ENCODE measurements at regions not wholly inside any gene's neighbourhood (a gene's known extent, or its start where the extent isn't known, plus 50 kb on each side); places are given as distances from the start of the nearest gene placed in this dataset.

- H3K27me3 ChIP-seq (ENCODE audit: control insufficient read depth, insufficient read depth, low read length): no peaks in the 10 kb centered on the region
- no peaks in the 10 kb centered on the region for H3K36me3 ChIP-seq (ENCODE audit: control insufficient read depth, low read depth, low read length)
- H3K4me3 ChIP-seq (ENCODE audit: low read length): no peak overlapping the region
- H3K9me3 ChIP-seq (ENCODE audit: control insufficient read depth, low read depth, low read length): no peaks in the 10 kb centered on the region
- H3K27ac ChIP-seq (ENCODE audit: low read length): no peak overlapping the region
- H3K4me1 ChIP-seq (ENCODE audit: control insufficient read depth, low read depth, low read length): peaks cover 7% of the 10 kb centered on the region
- no peak overlapping the region for H3K9ac ChIP-seq (ENCODE audit: low read length)
Measured at GRCh38 chr1:82634266-82634665, 833.5 kb downstream of the ADGRL2 start.

GRCh38 chr1:82632155-82632554, 831.4 kb downstream of the ADGRL2 start:
- no peak overlapping the region for H3K27ac ChIP-seq (ENCODE audit: low read length)
- no peaks in the 10 kb centered on the region for H3K36me3 ChIP-seq (ENCODE audit: control insufficient read depth, low read depth, low read length)
- no peak overlapping the region for H3K4me3 ChIP-seq (ENCODE audit: low read length)

GRCh38 chr1:82628887-82629286, 828.2 kb downstream of the ADGRL2 start:
- H3K27ac ChIP-seq (ENCODE audit: low read length): no peak overlapping the region
- H3K36me3 ChIP-seq (ENCODE audit: control insufficient read depth, low read depth, low read length): no peaks in the 10 kb centered on the region
- H3K27me3 ChIP-seq (ENCODE audit: control insufficient read depth, insufficient read depth, low read length): no peaks in the 10 kb centered on the region
- H3K9me3 ChIP-seq (ENCODE audit: control insufficient read depth, low read depth, low read length): peaks cover 24% of the 10 kb centered on the region
- H3K9ac ChIP-seq (ENCODE audit: low read length): no peak overlapping the region
- no peak overlapping the region for H3K4me3 ChIP-seq (ENCODE audit: low read length)
- peaks cover 7% of the 10 kb centered on the region for H3K4me1 ChIP-seq (ENCODE audit: control insufficient read depth, low read depth, low read length)

More at GRCh38 chr1:82632155-82632554, 831.4 kb downstream of the ADGRL2 start:
- no peak overlapping the region for H3K9ac ChIP-seq (ENCODE audit: low read length)
- no peaks in the 10 kb centered on the region for H3K9me3 ChIP-seq (ENCODE audit: control insufficient read depth, low read depth, low read length)
- no peaks in the 10 kb centered on the region for H3K27me3 ChIP-seq (ENCODE audit: control insufficient read depth, insufficient read depth, low read length)
- H3K4me1 ChIP-seq (ENCODE audit: control insufficient read depth, low read depth, low read length): peaks cover 7% of the 10 kb centered on the region

GRCh38 chr1:82625537-82625936, 824.8 kb downstream of the ADGRL2 start:
- Histone ChIP-seq H3K9me3 (ENCODE audit: control insufficient read depth, low read depth, low read length) (peaks cover 26% of the 10 kb centered on the region), H3K4me3 (ENCODE audit: low read length) (no peak overlapping the region), H3K36me3 (ENCODE audit: control insufficient read depth, low read depth, low read length) (no peaks in the 10 kb centered on the region), H3K4me1 (ENCODE audit: control insufficient read depth, low read depth, low read length) (no peaks in the 10 kb centered on the region), H3K27ac (ENCODE audit: low read length) (no peak overlapping the region), H3K9ac (ENCODE audit: low read length) (no peak overlapping the region), H3K27me3 (ENCODE audit: control insufficient read depth, insufficient read depth, low read length) (no peaks in the 10 kb centered on the region)

GRCh38 chr1:82621076-82621475, 820.3 kb downstream of the ADGRL2 start:
- Histone ChIP-seq H3K4me3 (ENCODE audit: low read length) (no peak overlapping the region), H3K36me3 (ENCODE audit: control insufficient read depth, low read depth, low read length) (no peaks in the 10 kb centered on the region), H3K9me3 (ENCODE audit: control insufficient read depth, low read depth, low read length) (peaks cover 21% of the 10 kb centered on the region), H3K4me1 (ENCODE audit: control insufficient read depth, low read depth, low read length) (no peaks in the 10 kb centered on the region), H3K9ac (ENCODE audit: low read length) (no peak overlapping the region), H3K27me3 (ENCODE audit: control insufficient read depth, insufficient read depth, low read length) (no peaks in the 10 kb centered on the region), H3K27ac (ENCODE audit: low read length) (no peak overlapping the region)

- H3K9ac ChIP-seq (ENCODE audit: low read length): no peak overlapping the region
- no peaks in the 10 kb centered on the region for H3K36me3 ChIP-seq (ENCODE audit: control insufficient read depth, low read depth, low read length)
- no peaks in the 10 kb centered on the region for H3K9me3 ChIP-seq (ENCODE audit: control insufficient read depth, low read depth, low read length)
Measured at GRCh38 chr1:82614090-82614489, 813.4 kb downstream of the ADGRL2 start.

GRCh38 chr1:82612986-82613385, 812.3 kb downstream of the ADGRL2 start:
- no peaks in the 10 kb centered on the region for H3K36me3 ChIP-seq (ENCODE audit: control insufficient read depth, low read depth, low read length)

More at GRCh38 chr1:82614090-82614489, 813.4 kb downstream of the ADGRL2 start:
- Histone ChIP-seq H3K27ac (ENCODE audit: low read length) (no peak overlapping the region), H3K4me3 (ENCODE audit: low read length) (no peak overlapping the region), H3K27me3 (ENCODE audit: control insufficient read depth, insufficient read depth, low read length) (no peaks in the 10 kb centered on the region), H3K4me1 (ENCODE audit: control insufficient read depth, low read depth, low read length) (no peaks in the 10 kb centered on the region)

GRCh38 chr1:82606546-82606945, 805.8 kb downstream of the ADGRL2 start:
- no peaks in the 10 kb centered on the region for H3K4me1 ChIP-seq (ENCODE audit: control insufficient read depth, low read depth, low read length)
- H3K36me3 ChIP-seq (ENCODE audit: control insufficient read depth, low read depth, low read length): no peaks in the 10 kb centered on the region
- H3K4me3 ChIP-seq (ENCODE audit: low read length): no peak overlapping the region
- H3K9ac ChIP-seq (ENCODE audit: low read length): no peak overlapping the region
- no peaks in the 10 kb centered on the region for H3K9me3 ChIP-seq (ENCODE audit: control insufficient read depth, low read depth, low read length)
- H3K27me3 ChIP-seq (ENCODE audit: control insufficient read depth, insufficient read depth, low read length): no peaks in the 10 kb centered on the region
- H3K27ac ChIP-seq (ENCODE audit: low read length): no peak overlapping the region

More at GRCh38 chr1:82612986-82613385, 812.3 kb downstream of the ADGRL2 start:
- Histone ChIP-seq H3K4me3 (ENCODE audit: low read length) (no peak overlapping the region), H3K9ac (ENCODE audit: low read length) (no peak overlapping the region), H3K4me1 (ENCODE audit: control insufficient read depth, low read depth, low read length) (no peaks in the 10 kb centered on the region), H3K27me3 (ENCODE audit: control insufficient read depth, insufficient read depth, low read length) (no peaks in the 10 kb centered on the region), H3K9me3 (ENCODE audit: control insufficient read depth, low read depth, low read length) (no peaks in the 10 kb centered on the region), H3K27ac (ENCODE audit: low read length) (no peak overlapping the region)

- H3K4me1 ChIP-seq (ENCODE audit: control insufficient read depth, low read depth, low read length): no peaks in the 10 kb centered on the region
- H3K27ac ChIP-seq (ENCODE audit: low read length): no peak overlapping the region
- no peak overlapping the region for H3K9ac ChIP-seq (ENCODE audit: low read length)
- H3K9me3 ChIP-seq (ENCODE audit: control insufficient read depth, low read depth, low read length): no peaks in the 10 kb centered on the region
- no peaks in the 10 kb centered on the region for H3K27me3 ChIP-seq (ENCODE audit: control insufficient read depth, insufficient read depth, low read length)
- no peak overlapping the region for H3K4me3 ChIP-seq (ENCODE audit: low read length)
- no peaks in the 10 kb centered on the region for H3K36me3 ChIP-seq (ENCODE audit: control insufficient read depth, low read depth, low read length)
Measured at GRCh38 chr1:82604524-82604923, 803.8 kb downstream of the ADGRL2 start.

- no peak overlapping the region for H3K9ac ChIP-seq (ENCODE audit: low read length)
Measured at GRCh38 chr1:82600314-82600713, 799.6 kb downstream of the ADGRL2 start.

GRCh38 chr1:82598812-82599211, 798.1 kb downstream of the ADGRL2 start:
- Histone ChIP-seq H3K36me3 (ENCODE audit: control insufficient read depth, low read depth, low read length) (no peaks in the 10 kb centered on the region), H3K27ac (ENCODE audit: low read length) (no peak overlapping the region), H3K27me3 (ENCODE audit: control insufficient read depth, insufficient read depth, low read length) (no peaks in the 10 kb centered on the region), H3K9me3 (ENCODE audit: control insufficient read depth, low read depth, low read length) (no peaks in the 10 kb centered on the region), H3K4me1 (ENCODE audit: control insufficient read depth, low read depth, low read length) (no peaks in the 10 kb centered on the region), H3K9ac (ENCODE audit: low read length) (no peak overlapping the region), H3K4me3 (ENCODE audit: low read length) (no peak overlapping the region)

More at GRCh38 chr1:82600314-82600713, 799.6 kb downstream of the ADGRL2 start:
- Histone ChIP-seq H3K4me3 (ENCODE audit: low read length) (no peak overlapping the region), H3K4me1 (ENCODE audit: control insufficient read depth, low read depth, low read length) (no peaks in the 10 kb centered on the region), H3K27me3 (ENCODE audit: control insufficient read depth, insufficient read depth, low read length) (no peaks in the 10 kb centered on the region), H3K36me3 (ENCODE audit: control insufficient read depth, low read depth, low read length) (no peaks in the 10 kb centered on the region), H3K27ac (ENCODE audit: low read length) (no peak overlapping the region), H3K9me3 (ENCODE audit: control insufficient read depth, low read depth, low read length) (no peaks in the 10 kb centered on the region)

- H3K9ac ChIP-seq (ENCODE audit: low read length): no peak overlapping the region
- H3K36me3 ChIP-seq (ENCODE audit: control insufficient read depth, low read depth, low read length): no peaks in the 10 kb centered on the region
- H3K27ac ChIP-seq (ENCODE audit: low read length): no peak overlapping the region
- H3K27me3 ChIP-seq (ENCODE audit: control insufficient read depth, insufficient read depth, low read length): no peaks in the 10 kb centered on the region
- no peak overlapping the region for H3K4me3 ChIP-seq (ENCODE audit: low read length)
- H3K9me3 ChIP-seq (ENCODE audit: control insufficient read depth, low read depth, low read length): no peaks in the 10 kb centered on the region
- no peaks in the 10 kb centered on the region for H3K4me1 ChIP-seq (ENCODE audit: control insufficient read depth, low read depth, low read length)
Measured at GRCh38 chr1:82598337-82598736, 797.6 kb downstream of the ADGRL2 start.
